SKM-1 (cell line): ENCODE measurements at regions not wholly inside any gene's neighbourhood (a gene's known extent, or its start where the extent isn't known, plus 50 kb on each side); places are given as distances from the start of the nearest gene placed in this dataset.

ENCODE experiments used
- DNase-seq: peaks from one replicate; lab custom pipeline; 2025; ENCODE audit not compliant: unreplicated experiment; lab: John Stamatoyannopoulos, UW

GRCh38 chr12:48286665-48287064 lies 64.1 kb downstream of the ZNF641 start:
- no peak for DNase-seq

GRCh38 chr12:48285751-48286650 lies 64.7 kb downstream of the ZNF641 start:
- DNase-seq, result no peak

GRCh38 chr12:48281811-48282210 lies 68.9 kb downstream of the ZNF641 start:
- no peak for DNase-seq

GRCh38 chr12:48280572-48280971 lies 70.1 kb downstream of the ZNF641 start:
- no peak for DNase-seq

- DNase-seq, result no peak
Measured at GRCh38 chr12:48279601-48280000, 71.1 kb downstream of the ZNF641 start.

- peak; percentile 32 for DNase-seq
Measured at GRCh38 chr12:48279101-48279500, 71.6 kb downstream of the ZNF641 start.

- no peak for DNase-seq
Measured at GRCh38 chr12:48276621-48277020, 73.5 kb upstream of the OR10AD1 start.

GRCh38 chr12:48266826-48267225 lies 63.7 kb upstream of the OR10AD1 start:
- DNase-seq, result no peak

GRCh38 chr12:48265777-48266176 lies 62.7 kb upstream of the OR10AD1 start:
- no peak for DNase-seq

GRCh38 chr12:48263617-48264016 lies 60.5 kb upstream of the OR10AD1 start:
- DNase-seq, result no peak

GRCh38 chr12:48261773-48262172 lies 58.7 kb upstream of the OR10AD1 start:
- no peak for DNase-seq
